NB4 (cell line): ENCODE measurements at regions not wholly inside any gene's neighbourhood (a gene's known extent, or its start where the extent isn't known, plus 50 kb on each side); places are given as distances from the start of the nearest gene placed in this dataset.
A peak's percentile ranks its signal among the peaks of the same experiment; 100 is the strongest.
"Not testable (repeated sequence)": the region's sequence is repeated elsewhere in the genome, so short reads cannot be mapped to it uniquely, and the experiment has no call there.

ENCODE experiments used
- DNase-seq: peaks from one replicate; pipeline ENCODE4 v3.0.0; 2010; ENCODE audit warnings: low read depth
- H3K4me3 ChIP-seq: one replicate; pipeline ENCODE4 v1.5.1; 2011; ENCODE audit warnings: mild to moderate bottlenecking, low read depth, low read length, moderate library complexity
- MYC ChIP-seq: IDR thresholded peaks from 2 replicates; pipeline ENCODE4 v1.6.1; 2011; ENCODE audit warnings: low read depth, low read length
- POLR2A ChIP-seq: IDR thresholded peaks from 2 replicates; pipeline ENCODE4 v1.6.1; 2011; ENCODE audit warnings: mild to moderate bottlenecking; ENCODE audit not compliant: insufficient read length; ENCODE audit errors: extremely low read depth
- TF ChIP-seq, protein P1 (sequence below): IDR thresholded peaks from 2 replicates; pipeline ENCODE4 v1.6.1; 2011; ENCODE audit warnings: low read depth, low read length
- TF ChIP-seq, protein P2 (sequence below): IDR thresholded peaks from one replicate; pipeline ENCODE4 v1.5.1; 2012; ENCODE audit warnings: low read depth, low read length

DNA sequence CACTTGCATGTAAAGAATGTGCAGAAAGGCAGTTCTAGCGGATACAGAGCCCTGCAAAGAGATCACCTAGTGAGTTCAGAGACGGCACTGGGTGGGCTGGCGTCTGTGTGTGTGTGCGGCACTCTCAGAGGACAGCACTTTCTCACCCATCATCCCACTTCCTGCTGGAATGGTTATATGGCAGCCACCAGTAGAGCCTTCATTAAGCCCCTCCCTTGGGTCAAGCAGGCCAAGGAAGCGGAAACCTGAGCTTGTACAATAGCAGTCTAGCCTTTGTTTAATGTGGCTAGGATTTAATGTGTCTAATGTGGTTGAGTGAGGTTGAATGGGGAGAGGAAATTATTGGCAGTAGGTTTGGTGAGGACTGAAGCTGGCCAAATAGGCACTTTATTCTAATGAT is 88.3 kb upstream of the ELAC2 start:
- TF ChIP-seq MYC (no peak), POLR2A (no peak)
- TF ChIP-seq, protein P1, sequence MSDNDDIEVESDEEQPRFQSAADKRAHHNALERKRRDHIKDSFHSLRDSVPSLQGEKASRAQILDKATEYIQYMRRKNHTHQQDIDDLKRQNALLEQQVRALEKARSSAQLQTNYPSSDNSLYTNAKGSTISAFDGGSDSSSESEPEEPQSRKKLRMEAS = no peak
- TF ChIP-seq, protein P2, sequence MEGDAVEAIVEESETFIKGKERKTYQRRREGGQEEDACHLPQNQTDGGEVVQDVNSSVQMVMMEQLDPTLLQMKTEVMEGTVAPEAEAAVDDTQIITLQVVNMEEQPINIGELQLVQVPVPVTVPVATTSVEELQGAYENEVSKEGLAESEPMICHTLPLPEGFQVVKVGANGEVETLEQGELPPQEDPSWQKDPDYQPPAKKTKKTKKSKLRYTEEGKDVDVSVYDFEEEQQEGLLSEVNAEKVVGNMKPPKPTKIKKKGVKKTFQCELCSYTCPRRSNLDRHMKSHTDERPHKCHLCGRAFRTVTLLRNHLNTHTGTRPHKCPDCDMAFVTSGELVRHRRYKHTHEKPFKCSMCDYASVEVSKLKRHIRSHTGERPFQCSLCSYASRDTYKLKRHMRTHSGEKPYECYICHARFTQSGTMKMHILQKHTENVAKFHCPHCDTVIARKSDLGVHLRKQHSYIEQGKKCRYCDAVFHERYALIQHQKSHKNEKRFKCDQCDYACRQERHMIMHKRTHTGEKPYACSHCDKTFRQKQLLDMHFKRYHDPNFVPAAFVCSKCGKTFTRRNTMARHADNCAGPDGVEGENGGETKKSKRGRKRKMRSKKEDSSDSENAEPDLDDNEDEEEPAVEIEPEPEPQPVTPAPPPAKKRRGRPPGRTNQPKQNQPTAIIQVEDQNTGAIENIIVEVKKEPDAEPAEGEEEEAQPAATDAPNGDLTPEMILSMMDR = no peak
- no peak for DNase-seq
- H3K4me3 ChIP-seq = no peak overlapping the region

DNA sequence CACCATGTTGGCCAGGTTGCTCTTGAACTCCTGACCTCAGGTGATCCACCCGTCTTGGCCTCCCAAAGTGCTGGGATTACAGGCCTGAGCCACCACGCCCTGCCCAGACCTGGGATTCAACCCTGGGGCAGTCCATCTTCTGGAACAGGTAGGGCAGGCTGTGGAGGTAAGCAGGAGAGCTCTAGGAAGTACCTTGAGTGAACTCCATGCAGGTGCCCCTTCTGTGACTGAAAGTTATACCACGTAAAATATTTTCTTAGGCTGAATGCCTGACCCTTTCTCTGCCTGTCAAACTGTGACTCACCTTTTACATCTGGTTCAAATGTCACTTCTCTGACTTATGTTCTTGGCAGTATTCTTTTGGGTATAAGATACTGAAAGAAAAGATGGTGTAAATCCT is 86.7 kb upstream of the ELAC2 start:
- TF ChIP-seq, protein P1 = no peak
- TF ChIP-seq, protein P2 = no peak
- no peak for TF ChIP-seq POLR2A
- TF ChIP-seq MYC = no peak
- no peak overlapping the region for H3K4me3 ChIP-seq
- DNase-seq = no peak

DNA sequence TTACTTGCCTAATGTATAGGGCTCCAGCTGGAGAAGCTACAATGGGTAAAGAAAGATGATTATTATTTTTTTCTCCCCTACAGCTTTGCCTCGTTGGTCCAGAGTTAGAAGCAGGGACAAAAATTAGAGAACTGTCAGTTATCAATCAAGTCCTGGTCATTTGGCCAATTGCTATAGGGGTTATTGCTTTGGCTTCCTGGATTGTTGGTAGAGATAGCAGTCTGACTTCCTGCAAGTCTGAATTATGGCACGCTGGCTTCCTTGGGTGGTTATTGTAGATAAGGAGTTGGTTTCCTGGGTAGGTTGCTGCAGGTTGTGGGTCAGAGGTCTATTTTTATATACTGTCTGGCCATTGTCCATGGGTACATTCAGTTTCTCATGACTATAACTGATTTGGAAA is 84.7 kb upstream of the ELAC2 start:
- DNase-seq = no peak
- no peak overlapping the region for H3K4me3 ChIP-seq
- TF ChIP-seq, protein P2 = no peak
- TF ChIP-seq, protein P1 = no peak
- TF ChIP-seq POLR2A (no peak), MYC (no peak)

DNA sequence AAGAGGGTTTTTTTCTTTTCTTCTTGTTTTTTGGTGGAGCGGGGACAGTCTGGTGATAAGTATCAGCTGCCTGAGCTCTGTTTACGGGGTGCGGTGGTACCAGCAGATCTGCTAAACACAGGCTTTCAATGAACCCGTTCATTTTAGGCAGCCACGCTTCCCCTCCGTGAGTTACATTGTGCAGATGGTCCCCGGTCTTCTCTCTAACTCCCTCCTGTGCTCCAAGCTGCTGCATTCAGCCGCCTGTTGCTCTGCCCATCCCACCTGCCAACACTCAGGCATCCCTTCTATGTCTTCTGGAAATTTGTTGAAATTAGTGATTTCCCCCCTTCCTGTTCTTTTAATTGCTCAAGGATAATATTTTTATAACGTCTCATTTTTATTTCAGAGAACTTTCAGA is 82.1 kb upstream of the ELAC2 start:
- no peak for TF ChIP-seq POLR2A
- TF ChIP-seq MYC = no peak
- TF ChIP-seq, protein P1 = no peak
- TF ChIP-seq, protein P2 = no peak
- no peak for DNase-seq
- H3K4me3 ChIP-seq = no peak overlapping the region

DNA sequence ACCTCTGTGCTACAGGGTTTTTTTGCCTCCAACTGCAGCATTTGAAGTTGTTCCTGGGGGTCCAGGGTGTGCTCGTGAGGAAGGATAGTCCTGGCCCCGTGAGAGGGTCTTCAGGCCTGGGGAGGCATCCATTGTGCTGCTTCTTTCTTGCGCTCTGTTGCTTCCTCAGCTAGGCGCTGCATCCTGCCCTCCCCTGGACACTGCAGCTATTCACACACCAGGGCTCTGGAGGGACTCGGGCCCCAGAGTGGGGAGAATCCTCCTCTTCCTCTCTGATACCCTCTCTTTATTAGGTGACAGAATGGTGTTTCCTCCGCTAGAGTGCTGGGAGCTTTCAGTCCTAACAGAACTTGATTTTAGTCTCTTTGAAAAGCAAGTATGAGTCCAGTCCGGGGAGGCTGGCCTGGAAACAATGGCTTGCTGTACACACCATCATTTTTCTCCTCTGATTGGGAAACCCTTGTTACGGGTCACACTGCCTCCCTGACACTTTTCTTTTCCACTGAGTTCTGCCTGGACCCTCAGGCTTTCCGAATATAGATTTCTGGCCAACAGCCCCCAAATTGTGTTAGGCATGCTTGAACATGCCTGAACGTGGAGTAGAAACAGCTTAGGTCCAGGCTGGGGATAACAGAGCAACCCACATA is 81.4 kb upstream of the ELAC2 start:
- DNase-seq = no peak
- H3K4me3 ChIP-seq = no peak overlapping the region
- TF ChIP-seq, protein P2 = no peak
- TF ChIP-seq POLR2A (no peak), MYC (no peak)
- TF ChIP-seq, protein P1 = no peak

DNA sequence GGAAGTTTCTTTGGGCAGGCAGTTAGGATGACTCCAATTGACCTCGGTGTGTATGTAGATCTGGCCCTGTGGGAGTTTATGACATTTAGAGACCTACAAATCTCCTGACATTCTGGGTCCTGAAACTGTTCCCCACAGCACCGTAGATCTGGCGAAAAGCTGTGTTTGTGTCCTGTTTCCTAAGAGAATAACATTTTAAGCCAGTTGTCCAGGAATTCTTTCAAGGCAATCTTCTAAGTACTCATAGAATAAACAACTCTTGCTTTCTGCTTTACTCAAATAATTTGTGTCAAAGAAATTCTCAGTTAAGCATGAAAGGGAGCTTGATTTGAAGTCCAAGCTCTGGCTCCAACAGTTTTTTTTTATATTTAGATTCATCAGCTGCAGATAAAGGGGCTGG is 78.5 kb upstream of the ELAC2 start:
- peak; percentile 58 for DNase-seq
- TF ChIP-seq POLR2A (no peak), MYC (no peak)
- TF ChIP-seq, protein P1 = no peak
- TF ChIP-seq, protein P2 = no peak
- H3K4me3 ChIP-seq = no peak overlapping the region

DNA sequence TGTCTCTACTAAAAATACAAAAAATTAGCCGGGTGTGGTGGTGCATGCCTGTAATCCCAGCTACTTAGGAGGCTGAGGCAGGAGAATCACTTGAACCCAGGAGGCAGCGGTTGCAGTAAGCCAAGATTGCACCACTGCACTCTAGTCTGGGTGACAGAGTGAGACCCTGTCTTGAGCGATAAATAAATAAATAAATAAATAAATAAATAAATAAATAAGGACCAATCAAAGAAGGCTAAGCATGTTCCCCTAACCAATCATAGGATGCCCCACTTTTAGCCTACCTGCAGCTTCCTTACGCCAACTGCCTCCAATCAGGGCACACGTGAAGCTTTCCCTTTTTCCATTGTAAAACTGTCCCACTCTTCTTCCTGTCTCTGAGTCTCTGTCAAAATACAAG is 74.2 kb upstream of the ELAC2 start:
- not testable (repeated sequence) for DNase-seq, H3K4me3 ChIP-seq
